ENCODE measurements at regions not wholly inside any gene's neighbourhood (a gene's known extent, or its start where the extent isn't known, plus 50 kb on each side); places are given as distances from the start of the nearest gene placed in this dataset.

DNA sequence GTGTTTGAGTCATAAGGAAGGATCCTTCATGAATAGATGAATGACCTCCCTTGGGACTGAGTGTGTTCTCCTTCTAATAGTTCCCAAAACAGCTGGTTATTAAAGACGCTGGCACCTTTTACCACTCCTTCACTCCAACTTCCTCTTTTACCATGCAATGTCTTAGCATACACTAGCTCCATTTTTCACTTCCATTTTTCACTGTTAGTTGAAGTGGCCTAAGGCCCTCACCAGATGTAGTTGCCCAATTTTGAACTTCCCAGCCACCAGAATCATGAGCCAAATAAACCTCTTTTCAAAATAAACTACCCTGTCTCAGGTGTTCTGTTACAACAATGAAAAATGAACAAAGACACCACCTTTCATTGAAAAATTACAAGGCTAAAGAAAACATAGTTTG is 64.7 kb downstream of the GPR65 start:
- DNase-seq (ENCODE audit: low spot score) (no peak), ATAC-seq (no peak)
- H3K27ac Mint-ChIP-seq = no peak overlapping the region
- H3K27ac ChIP-seq (ENCODE audit: low read depth) = no peak overlapping the region
- no peaks in the 10 kb centered on the region for H3K27me3 ChIP-seq (ENCODE audit: insufficient read depth)
- H3K4me1 ChIP-seq (ENCODE audit: insufficient read depth) = no peaks in the 10 kb centered on the region
- no peaks in the 10 kb centered on the region for H3K36me3 ChIP-seq (ENCODE audit: insufficient read depth)
- no peaks in the 10 kb centered on the region; the same call in 1 of the 2 replicates for H3K9me2 ChIP-seq (ENCODE audit: insufficient read depth)
- H3K36me3 Mint-ChIP-seq (ENCODE audit: low read depth) = no peaks in the 10 kb centered on the region; the same call in 2 of the 3 replicates
- no peak overlapping the region for H3K4me3 ChIP-seq
- TF ChIP-seq, protein P1, sequence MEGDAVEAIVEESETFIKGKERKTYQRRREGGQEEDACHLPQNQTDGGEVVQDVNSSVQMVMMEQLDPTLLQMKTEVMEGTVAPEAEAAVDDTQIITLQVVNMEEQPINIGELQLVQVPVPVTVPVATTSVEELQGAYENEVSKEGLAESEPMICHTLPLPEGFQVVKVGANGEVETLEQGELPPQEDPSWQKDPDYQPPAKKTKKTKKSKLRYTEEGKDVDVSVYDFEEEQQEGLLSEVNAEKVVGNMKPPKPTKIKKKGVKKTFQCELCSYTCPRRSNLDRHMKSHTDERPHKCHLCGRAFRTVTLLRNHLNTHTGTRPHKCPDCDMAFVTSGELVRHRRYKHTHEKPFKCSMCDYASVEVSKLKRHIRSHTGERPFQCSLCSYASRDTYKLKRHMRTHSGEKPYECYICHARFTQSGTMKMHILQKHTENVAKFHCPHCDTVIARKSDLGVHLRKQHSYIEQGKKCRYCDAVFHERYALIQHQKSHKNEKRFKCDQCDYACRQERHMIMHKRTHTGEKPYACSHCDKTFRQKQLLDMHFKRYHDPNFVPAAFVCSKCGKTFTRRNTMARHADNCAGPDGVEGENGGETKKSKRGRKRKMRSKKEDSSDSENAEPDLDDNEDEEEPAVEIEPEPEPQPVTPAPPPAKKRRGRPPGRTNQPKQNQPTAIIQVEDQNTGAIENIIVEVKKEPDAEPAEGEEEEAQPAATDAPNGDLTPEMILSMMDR (conservative IDR thresholded peaks at IDR 0.05; ENCODE audit: low read depth in 2 of 2) = no peak
- TF ChIP-seq, protein P2, sequence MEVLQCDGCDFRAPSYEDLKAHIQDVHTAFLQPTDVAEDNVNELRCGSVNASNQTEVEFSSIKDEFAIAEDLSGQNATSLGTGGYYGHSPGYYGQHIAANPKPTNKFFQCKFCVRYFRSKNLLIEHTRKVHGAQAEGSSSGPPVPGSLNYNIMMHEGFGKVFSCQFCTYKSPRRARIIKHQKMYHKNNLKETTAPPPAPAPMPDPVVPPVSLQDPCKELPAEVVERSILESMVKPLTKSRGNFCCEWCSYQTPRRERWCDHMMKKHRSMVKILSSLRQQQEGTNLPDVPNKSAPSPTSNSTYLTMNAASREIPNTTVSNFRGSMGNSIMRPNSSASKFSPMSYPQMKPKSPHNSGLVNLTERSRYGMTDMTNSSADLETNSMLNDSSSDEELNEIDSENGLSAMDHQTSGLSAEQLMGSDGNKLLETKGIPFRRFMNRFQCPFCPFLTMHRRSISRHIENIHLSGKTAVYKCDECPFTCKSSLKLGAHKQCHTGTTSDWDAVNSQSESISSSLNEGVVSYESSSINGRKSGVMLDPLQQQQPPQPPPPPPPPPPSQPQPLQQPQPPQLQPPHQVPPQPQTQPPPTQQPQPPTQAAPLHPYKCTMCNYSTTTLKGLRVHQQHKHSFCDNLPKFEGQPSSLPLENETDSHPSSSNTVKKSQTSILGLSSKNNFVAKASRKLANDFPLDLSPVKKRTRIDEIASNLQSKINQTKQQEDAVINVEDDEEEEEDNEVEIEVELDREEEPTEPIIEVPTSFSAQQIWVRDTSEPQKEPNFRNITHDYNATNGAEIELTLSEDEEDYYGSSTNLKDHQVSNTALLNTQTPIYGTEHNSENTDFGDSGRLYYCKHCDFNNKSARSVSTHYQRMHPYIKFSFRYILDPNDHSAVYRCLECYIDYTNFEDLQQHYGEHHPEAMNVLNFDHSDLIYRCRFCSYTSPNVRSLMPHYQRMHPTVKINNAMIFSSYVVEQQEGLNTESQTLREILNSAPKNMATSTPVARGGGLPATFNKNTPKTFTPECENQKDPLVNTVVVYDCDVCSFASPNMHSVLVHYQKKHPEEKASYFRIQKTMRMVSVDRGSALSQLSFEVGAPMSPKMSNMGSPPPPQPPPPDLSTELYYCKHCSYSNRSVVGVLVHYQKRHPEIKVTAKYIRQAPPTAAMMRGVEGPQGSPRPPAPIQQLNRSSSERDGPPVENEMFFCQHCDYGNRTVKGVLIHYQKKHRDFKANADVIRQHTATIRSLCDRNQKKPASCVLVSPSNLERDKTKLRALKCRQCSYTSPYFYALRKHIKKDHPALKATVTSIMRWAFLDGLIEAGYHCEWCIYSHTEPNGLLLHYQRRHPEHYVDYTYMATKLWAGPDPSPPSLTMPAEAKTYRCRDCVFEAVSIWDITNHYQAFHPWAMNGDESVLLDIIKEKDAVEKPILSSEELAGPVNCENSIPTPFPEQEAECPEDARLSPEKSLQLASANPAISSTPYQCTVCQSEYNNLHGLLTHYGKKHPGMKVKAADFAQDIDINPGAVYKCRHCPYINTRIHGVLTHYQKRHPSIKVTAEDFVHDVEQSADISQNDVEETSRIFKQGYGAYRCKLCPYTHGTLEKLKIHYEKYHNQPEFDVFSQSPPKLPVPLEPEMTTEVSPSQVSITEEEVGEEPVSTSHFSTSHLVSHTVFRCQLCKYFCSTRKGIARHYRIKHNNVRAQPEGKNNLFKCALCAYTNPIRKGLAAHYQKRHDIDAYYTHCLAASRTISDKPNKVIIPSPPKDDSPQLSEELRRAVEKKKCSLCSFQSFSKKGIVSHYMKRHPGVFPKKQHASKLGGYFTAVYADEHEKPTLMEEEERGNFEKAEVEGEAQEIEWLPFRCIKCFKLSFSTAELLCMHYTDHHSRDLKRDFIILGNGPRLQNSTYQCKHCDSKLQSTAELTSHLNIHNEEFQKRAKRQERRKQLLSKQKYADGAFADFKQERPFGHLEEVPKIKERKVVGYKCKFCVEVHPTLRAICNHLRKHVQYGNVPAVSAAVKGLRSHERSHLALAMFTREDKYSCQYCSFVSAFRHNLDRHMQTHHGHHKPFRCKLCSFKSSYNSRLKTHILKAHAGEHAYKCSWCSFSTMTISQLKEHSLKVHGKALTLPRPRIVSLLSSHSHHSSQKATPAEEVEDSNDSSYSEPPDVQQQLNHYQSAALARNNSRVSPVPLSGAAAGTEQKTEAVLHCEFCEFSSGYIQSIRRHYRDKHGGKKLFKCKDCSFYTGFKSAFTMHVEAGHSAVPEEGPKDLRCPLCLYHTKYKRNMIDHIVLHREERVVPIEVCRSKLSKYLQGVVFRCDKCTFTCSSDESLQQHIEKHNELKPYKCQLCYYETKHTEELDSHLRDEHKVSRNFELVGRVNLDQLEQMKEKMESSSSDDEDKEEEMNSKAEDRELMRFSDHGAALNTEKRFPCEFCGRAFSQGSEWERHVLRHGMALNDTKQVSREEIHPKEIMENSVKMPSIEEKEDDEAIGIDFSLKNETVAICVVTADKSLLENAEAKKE (CRISPR knock-in tag; IDR thresholded peaks at IDR 0.05) = no peak
- TF ChIP-seq CREB1 (CRISPR knock-in tag; IDR thresholded peaks at IDR 0.05; ENCODE audit: low read depth) (no peak), POLR2AphosphoS5 (IDR thresholded peaks at IDR 0.05; ENCODE audit: low read depth) (no peak), STAT1 (IDR thresholded peaks at IDR 0.05; ENCODE audit: unreplicated experiment) (no peak), NANOG (IDR thresholded peaks at IDR 0.05; ENCODE audit: borderline replicate concordance) (no peak), EZH2 (IDR thresholded peaks at IDR 0.05; ENCODE audit: low read depth, unreplicated experiment) (no peak), ZNF114 (CRISPR knock-in tag; IDR thresholded peaks at IDR 0.05) (no peak), EZH2phosphoT487 (IDR thresholded peaks at IDR 0.05; ENCODE audit: unreplicated experiment) (no peak), JUNB (IDR thresholded peaks at IDR 0.05; ENCODE audit: unreplicated experiment) (no peak), ZNF331 (CRISPR knock-in tag; IDR thresholded peaks at IDR 0.05; ENCODE audit: low read depth) (no peak)
- TF ChIP-seq, protein P3, sequence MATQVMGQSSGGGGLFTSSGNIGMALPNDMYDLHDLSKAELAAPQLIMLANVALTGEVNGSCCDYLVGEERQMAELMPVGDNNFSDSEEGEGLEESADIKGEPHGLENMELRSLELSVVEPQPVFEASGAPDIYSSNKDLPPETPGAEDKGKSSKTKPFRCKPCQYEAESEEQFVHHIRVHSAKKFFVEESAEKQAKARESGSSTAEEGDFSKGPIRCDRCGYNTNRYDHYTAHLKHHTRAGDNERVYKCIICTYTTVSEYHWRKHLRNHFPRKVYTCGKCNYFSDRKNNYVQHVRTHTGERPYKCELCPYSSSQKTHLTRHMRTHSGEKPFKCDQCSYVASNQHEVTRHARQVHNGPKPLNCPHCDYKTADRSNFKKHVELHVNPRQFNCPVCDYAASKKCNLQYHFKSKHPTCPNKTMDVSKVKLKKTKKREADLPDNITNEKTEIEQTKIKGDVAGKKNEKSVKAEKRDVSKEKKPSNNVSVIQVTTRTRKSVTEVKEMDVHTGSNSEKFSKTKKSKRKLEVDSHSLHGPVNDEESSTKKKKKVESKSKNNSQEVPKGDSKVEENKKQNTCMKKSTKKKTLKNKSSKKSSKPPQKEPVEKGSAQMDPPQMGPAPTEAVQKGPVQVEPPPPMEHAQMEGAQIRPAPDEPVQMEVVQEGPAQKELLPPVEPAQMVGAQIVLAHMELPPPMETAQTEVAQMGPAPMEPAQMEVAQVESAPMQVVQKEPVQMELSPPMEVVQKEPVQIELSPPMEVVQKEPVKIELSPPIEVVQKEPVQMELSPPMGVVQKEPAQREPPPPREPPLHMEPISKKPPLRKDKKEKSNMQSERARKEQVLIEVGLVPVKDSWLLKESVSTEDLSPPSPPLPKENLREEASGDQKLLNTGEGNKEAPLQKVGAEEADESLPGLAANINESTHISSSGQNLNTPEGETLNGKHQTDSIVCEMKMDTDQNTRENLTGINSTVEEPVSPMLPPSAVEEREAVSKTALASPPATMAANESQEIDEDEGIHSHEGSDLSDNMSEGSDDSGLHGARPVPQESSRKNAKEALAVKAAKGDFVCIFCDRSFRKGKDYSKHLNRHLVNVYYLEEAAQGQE (IDR thresholded peaks at IDR 0.05; ENCODE audit: unreplicated experiment) = no peak
- TF ChIP-seq, protein P4, sequence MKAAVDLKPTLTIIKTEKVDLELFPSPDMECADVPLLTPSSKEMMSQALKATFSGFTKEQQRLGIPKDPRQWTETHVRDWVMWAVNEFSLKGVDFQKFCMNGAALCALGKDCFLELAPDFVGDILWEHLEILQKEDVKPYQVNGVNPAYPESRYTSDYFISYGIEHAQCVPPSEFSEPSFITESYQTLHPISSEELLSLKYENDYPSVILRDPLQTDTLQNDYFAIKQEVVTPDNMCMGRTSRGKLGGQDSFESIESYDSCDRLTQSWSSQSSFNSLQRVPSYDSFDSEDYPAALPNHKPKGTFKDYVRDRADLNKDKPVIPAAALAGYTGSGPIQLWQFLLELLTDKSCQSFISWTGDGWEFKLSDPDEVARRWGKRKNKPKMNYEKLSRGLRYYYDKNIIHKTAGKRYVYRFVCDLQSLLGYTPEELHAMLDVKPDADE (IDR thresholded peaks at IDR 0.05) = no peak
- H2AFZ ChIP-seq = no peak overlapping the region
- H3K4me3 Mint-ChIP-seq = no peak overlapping the region
- H3K79me2 ChIP-seq (replicated peaks; ENCODE audit: insufficient read depth) = no peaks in the 10 kb centered on the region
- peaks cover 4% of the 10 kb centered on the region; the same call in 1 of the 3 replicates for H3K9me3 Mint-ChIP-seq
- no peaks in the 10 kb centered on the region for H4K20me1 ChIP-seq (replicated peaks; ENCODE audit: insufficient read depth)
- H3K4me2 ChIP-seq = no peak overlapping the region
- no peaks in the 10 kb centered on the region for H3K27me3 Mint-ChIP-seq (ENCODE audit: insufficient read depth, low read depth, poor library complexity)
- H3K4me1 Mint-ChIP-seq = no peaks in the 10 kb centered on the region
- H3F3A ChIP-seq (replicated peaks; ENCODE audit: low read depth) = no peaks in the 10 kb centered on the region

Measured in GM23338 (cell line).